Uterus (tissue), 2 donors: ENCODE measurements at regions not wholly inside any gene's neighbourhood (a gene's known extent, or its start where the extent isn't known, plus 50 kb on each side); places are given as distances from the start of the nearest gene placed in this dataset.

Source experiments
- POLR2A ChIP-seq, 2 donors: fragments of 450-650 bp; IDR thresholded peaks; one replicate each; pipeline ENCODE4 v1.6.1; 2016; ENCODE audit warnings: antibody characterized with exemption in 2 of 2, mild to moderate bottlenecking in 1 of 2, moderate library complexity in 1 of 2
- TF ChIP-seq, protein P1 (sequence below), 4 experiments: fragments of 200-600 bp in 2 of 4; fragments of 450-650 bp in 2 of 4; sonication (generic) in 2 of 4; IDR thresholded peaks; one replicate each; pipeline ENCODE4 v1.5.1; 2016 to 2019; ENCODE audit warnings: antibody characterized with exemption in 4 of 4, mild to moderate bottlenecking in 2 of 4, moderate library complexity in 1 of 4

- TF ChIP-seq, protein P1, sequence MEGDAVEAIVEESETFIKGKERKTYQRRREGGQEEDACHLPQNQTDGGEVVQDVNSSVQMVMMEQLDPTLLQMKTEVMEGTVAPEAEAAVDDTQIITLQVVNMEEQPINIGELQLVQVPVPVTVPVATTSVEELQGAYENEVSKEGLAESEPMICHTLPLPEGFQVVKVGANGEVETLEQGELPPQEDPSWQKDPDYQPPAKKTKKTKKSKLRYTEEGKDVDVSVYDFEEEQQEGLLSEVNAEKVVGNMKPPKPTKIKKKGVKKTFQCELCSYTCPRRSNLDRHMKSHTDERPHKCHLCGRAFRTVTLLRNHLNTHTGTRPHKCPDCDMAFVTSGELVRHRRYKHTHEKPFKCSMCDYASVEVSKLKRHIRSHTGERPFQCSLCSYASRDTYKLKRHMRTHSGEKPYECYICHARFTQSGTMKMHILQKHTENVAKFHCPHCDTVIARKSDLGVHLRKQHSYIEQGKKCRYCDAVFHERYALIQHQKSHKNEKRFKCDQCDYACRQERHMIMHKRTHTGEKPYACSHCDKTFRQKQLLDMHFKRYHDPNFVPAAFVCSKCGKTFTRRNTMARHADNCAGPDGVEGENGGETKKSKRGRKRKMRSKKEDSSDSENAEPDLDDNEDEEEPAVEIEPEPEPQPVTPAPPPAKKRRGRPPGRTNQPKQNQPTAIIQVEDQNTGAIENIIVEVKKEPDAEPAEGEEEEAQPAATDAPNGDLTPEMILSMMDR (IDR thresholded peaks at IDR 0.05): no peak
- TF ChIP-seq POLR2A (IDR thresholded peaks at IDR 0.05): no peak
Measured at GRCh38 chr6:2378891-2379652, 133.7 kb upstream of the GMDS start.
